GM18909 (cell line): ENCODE measurements at regions not wholly inside any gene's neighbourhood (a gene's known extent, or its start where the extent isn't known, plus 50 kb on each side); places are given as distances from the start of the nearest gene placed in this dataset.

ENCODE experiments used
- ATAC-seq: cut with Tn5 transposase; IDR thresholded peaks from one replicate; pipeline ENCODE4 v1.9.1; 2021; ENCODE audit warnings: mild to moderate bottlenecking; ENCODE audit not compliant: unreplicated experiment, poor library complexity

DNA sequence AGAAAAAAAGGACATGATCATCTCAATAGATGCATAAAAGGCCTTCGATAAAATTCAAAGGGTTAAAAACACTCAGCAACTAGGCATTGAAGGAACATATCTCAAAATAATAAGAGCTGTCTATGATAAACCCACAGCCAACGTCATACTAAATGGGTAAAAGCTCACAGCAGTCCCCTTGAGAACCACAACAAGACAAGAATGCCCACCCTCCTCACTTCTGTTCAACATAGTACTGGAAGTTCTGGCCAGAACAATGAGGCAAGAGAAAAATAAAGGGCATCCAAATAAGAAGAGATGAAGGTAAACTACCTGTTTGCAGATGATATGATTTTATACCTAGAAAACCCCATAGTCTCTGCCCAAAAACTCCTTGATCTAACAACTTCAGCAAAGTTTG lies 619.7 kb upstream of the LMCD1 start:
- ATAC-seq: no peak

DNA sequence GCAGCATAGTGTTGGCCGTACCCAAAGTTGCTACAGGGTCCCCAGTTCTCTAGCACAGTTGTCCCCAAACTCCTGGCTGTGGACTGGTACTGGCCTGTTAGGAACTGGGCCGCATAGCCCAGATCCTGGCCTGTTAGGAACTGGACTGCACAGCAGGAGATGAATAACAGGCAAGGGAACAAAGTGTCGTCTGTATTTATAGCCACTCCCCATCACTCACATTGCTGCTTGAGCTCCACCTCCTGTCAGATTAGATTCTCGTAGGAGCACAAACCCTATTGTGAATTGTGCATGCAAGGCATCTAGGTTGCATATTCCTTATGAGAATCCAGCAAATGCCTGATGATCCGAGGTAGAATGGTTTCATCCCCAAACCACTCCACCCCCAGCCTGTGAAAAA lies 604.0 kb upstream of the LMCD1 start:
- no peak for ATAC-seq

DNA sequence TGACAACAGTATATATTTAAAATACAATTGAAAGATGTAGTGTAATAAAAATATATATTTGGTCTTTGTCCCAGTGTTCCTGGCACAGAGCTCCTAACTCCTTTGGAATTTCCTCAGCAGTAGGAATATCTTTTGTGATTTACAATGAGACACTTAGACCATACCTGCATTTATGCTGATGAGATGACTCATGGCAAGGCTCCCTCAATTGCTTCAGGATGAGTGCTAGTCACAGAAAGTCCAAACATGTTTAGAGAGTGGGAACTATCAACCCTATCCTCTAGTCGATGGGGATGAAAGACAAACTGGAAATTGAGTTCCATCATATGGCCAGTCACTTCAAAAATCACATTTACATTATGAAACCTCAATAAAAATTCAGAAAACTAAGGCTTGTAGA lies 588.3 kb upstream of the LMCD1 start:
- ATAC-seq: no peak

DNA sequence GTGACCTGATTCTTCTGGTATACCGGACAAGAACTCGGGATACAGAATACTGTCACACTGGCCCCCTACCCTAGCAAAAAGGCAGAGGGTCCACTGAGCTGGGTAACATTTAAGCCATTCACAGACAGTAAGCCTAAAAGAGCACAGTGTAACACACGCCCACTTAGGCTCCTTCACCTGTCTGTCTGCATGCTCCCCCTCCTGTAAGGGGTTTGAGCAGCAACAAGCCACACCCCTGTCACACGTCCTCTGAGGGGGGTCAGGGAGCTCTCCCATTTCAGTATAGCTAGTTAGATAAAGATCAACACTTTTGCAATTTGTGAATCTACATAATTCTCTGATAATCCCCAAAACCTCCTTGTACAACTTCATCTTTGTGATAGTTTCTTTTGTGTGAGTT lies 586.3 kb upstream of the LMCD1 start:
- ATAC-seq: no peak

DNA sequence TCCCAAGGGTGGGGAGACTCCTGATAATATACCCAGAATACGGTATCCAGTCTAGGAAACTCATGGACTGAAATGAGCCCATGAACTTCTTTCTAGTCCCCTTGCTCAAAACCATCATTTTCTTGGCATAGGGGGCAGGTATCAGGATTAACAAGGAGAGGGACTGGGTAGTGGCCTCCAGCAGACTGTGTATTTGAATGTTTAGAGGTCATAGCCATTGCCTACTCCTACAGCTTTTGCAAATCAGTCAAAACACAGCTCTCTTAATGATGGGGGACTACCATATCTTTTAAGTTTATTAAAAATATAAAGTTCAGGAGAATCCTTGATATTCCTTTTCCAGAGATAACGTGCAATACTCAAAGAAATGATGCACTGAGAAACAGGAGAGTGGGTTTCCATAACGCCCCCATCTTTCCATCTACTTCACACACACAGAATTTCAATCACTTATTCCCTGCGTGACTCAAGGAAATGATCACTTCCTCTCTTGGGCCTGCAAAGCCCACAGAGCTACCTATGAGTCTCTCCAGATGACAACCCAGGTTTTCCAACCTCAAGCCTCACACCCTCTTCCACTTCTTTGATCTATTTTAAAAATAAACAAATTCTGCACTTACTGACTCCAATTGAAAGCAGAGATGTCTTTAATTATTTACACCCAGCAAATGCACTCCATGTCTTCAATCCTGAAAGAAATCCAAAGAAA lies 584.0 kb upstream of the LMCD1 start:
- no peak for ATAC-seq

DNA sequence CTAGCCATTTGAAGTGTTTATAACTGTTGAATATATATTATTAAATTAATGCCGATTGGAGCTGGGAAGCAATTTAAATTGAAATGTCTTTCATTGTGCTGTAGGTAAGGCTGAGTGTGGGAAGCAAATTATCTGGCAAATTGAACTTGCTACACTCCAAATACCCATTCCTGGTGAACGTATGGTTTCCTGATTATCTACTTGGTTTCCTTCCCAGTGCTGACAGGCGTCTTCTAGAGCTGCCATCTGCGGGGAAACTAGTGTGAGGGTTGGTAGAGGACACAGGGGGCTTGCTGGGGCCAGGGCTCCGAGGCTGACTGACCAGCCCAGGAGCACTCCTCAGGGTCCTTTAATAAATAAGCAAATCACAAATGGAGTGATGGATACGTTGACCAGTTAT lies 581.4 kb upstream of the LMCD1 start:
- no peak for ATAC-seq

DNA sequence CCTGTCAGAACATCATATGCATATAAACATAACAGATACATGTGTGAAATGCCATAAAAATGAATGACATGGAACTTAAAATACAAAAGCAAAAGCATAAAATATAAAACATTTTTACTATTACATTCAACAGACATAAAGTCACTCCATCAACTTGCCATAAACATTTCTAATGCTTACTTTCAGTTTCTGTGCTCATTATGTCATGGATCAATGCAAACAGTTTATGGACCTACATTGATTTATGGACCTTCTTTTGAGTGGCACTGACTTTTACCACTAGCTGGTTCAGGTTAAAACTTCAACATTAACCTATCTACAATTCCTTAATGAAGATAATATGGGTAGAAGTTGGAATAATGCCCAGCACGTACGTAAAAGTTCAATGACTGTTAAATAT lies 577.4 kb upstream of the LMCD1 start:
- ATAC-seq: no peak

DNA sequence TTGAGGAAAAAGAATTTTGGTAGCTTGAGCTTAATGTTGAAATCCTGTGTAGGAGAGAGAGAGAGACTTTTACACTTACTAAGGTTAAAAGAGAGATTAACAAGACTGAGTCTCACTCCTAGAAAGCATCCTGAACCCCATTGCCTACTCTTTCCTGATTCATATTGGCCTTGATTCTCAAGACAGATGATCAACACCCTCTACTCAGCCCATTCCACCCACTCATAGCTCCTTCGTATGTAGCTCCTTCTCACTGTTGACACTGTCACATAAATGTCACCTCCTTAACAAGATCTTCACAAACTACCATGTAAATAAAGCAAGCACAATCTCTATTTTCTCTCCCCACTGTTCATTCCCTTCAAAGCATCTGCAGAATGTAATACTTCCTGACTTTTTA lies 574.6 kb upstream of the LMCD1 start:
- no peak for ATAC-seq

DNA sequence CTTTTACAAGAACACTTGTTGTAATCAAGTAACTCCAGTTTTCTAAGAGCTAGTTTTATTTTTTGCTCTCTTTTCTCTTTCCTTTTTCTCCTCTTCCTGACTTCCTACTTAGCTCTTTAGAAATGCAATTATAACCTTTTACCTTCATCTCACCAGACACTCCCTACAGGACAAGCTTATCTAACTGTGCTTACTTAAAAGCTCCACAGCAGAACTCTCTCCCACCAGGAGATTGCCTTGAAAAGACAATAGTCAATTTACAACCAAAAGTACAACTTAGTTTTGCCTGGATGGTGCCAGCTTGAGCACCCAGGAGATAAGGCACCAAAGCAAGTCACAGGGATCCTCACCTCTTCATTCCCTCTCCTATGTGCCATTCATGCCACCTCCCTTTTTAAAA lies 573.8 kb upstream of the LMCD1 start:
- no peak for ATAC-seq

DNA sequence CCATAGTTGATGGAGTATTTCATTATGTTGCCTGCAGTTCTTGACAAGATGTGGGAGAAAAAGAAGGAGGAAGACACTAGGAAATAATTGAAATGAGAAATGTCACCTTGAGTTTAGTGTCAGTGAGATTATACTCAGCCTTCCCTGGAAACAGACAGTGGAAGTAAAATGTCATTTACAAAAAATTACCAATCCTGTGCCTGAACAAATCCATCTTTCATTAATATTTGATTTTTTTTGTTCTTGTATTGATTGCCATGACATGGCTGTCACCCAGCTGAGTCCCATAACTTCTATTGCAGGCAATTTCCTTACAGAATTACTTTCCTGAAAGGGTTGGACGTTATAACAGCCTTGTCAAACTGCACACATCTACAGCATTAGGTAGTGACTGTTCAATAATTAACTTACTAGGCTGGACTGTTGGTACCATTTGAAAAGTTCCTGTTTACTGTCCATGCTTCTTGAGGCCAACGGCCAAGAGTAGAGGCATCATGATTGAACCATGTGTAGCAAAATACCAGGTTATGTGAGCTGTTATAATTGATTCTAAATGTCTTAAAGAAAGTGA lies 572.2 kb upstream of the LMCD1 start:
- ATAC-seq: no peak

DNA sequence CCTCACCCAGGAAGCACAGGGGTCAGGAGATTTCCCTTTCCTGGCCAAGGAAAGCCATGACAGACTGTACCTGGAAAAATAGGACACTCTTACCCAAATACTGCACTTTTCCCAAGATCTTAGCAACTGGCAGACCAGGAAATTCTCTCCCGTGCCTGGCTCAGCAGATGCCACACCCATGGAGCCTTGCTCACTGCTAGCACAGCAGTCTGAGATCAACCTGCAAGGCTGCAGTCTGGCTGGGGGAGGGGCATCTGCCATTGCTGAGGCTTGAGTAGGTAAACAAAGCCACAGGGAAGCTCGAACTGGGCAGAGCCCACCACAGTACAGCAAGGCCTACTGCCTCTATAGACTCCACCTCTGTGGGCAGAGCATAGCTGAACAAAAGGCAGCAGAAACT lies 567.3 kb upstream of the LMCD1 start:
- no peak for ATAC-seq

DNA sequence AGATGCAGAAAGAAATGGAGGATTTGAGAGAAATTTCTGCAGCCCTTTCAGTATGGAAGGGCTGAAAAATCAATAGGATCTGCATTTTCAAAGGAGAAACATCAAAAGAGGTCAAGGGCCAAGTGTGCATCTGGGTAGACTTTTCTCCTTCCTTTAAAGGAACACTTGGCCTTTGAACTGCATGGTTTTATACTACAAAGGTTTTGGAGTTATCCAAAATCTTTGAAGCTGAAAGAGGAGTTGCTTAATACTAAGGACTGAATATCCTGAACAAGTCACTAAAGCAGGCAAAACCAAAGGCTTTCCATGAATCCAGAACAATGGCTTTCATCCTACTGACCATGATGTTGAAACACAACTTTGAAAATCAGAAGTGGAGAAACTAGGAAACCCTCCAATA lies 553.7 kb upstream of the LMCD1 start:
- ATAC-seq: no peak

DNA sequence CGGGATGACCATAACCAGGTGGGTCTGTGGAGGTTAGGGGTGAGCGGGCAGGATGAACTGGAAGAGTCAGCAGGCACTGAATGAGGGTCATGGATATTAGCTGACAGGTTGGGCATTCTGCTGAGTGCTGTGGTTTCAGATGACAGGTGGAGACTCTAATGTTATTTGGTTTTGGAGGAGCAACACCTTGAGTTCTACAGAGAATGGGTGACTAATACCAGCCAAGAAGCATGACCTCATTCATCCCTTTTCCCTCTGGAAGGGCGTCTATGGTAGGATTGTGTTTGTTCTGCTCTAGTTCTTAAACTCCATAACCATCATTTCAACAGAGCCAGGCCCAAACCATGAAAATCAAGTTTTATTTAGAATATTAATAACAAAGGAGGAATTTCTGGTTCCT lies 550.7 kb upstream of the LMCD1 start:
- no peak for ATAC-seq

DNA sequence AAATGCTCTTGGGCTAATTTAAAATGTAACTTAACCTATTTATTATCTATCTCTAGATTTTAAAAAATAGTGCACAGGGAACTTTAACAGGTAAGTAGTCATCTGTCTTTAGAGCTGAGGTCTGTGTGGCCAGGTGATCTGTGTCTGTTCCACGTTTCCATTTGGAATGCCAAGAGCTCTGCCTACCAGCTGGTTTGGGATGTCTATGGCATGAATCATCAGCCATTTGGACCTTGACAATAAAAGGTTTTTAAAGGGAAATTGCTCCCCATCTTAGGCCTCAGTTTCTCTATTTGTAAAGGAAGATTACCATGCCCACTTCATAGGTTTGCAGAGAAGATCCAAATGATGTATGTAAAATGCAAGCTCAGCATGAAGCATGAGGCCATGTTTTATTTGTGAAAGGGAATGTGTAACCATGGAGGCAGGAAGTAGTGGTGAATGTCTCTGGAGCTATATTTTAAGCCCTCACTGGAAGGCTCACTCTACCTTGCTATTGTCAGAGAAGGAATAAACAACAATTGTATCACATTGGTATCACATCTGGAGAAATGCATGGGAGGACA lies 548.1 kb upstream of the LMCD1 start:
- no peak for ATAC-seq

DNA sequence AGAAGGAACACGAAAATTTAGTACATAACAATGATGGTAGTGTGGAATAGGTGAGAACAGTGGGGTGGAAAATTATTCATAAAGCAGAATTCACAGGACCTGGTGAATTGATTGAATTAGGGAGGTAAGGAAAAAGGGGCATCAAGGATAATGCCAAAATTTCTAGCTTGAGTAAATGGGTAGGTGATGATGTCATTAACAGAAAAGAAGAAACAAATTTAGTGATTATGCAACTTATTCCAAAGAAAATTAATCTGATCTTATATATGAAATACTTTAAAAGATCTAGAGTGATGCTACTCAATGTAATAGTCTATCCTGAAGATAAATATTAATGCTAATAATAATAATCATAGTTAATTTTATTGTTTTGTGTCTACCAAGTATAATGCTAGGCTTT lies 544.6 kb upstream of the LMCD1 start:
- ATAC-seq: no peak

DNA sequence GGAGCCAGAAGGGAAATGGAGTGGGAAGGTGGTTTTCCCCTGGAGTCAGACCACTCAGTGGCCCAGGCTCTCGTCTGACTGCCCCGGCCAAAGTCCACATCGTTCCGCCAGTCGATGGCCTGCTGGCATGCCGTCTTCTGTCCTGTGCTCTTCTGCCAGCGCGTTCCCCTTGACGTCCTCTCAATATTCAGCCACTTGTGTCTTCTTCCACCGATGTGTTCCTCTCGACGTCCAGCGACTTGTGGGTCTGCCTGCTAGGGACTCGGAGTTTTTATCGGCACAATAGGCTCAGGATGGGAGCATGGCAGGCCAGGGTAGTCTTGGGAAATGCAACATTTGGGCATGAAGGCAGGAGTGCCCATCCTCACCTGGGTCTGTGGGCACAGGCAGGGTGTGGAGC lies 542.5 kb upstream of the LMCD1 start:
- ATAC-seq: no peak

DNA sequence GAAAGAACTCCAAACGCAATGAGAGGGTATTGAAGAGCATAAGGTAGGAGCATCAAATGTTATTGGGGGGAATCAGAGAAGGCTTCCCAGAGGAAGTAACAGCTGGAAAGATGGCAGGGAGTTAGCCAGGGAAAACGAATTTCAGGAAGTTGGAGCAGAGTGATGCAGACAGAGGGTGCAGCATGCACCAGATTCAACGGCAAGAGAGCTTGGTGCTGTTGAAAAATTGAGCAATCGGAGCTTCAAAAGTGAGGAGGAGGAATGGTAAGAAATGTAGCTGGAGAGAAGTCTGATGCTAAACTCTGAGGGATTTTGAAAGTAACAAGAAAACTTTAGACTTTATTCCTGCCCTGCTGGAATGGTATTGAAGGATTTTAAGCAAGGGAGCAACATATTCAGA lies 541.0 kb upstream of the LMCD1 start:
- no peak for ATAC-seq

DNA sequence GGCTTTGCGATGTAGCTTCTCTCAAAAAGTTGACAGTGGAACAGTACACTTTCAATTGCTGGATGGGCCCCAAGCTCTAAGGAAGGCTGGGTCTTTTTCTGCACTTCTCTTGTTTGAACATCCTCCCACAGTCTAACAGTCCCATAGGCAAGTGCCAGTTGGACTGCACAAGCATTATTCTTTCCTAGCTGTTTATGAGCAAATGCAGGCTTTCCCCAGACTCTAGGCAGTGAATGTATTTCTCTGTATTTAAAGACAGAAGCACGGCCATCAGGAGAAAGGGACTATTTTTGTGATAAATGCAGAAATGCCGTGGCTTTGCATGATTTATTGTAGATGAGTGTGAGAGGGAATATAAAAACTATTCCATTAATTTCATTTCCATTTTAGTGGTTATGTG lies 539.3 kb upstream of the LMCD1 start:
- no peak for ATAC-seq

DNA sequence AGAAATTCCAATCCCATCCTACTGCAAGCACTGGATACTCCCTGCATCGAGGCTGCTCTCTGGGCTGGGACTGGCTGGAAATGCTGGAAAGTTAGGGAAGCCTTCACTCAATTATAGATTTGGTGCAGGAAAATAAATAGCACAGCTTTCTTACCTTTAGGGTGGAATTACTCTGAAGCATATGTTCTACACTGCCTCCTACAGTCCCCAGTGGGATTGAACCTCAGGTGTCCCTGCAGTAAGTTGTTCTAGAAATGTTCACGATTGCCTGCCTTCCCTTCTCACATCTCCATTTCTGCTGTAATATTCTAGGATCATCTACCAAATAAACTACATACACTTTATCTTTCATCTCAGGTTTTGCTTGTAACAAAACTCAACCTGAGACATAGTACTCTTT lies 536.7 kb upstream of the LMCD1 start:
- ATAC-seq: no peak

DNA sequence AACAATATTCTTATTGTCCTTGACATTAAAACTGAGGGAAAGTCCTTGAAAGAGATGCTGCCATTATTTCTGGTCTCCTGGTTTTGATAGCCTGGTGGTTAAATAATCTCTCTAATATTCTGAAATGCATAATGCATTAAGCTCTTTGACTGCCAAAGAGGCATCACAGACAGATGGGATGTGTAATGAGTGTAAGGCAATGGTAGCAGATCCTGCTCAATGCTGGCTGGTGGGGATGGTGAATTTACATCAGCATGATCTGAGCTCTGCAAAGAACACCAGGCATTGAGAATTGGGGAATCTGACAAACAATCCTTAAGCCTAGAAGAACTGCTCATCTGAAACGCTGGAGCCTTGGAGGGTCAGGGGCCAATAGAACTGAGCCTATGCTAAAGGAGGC lies 528.6 kb upstream of the LMCD1 start:
- ATAC-seq: no peak

DNA sequence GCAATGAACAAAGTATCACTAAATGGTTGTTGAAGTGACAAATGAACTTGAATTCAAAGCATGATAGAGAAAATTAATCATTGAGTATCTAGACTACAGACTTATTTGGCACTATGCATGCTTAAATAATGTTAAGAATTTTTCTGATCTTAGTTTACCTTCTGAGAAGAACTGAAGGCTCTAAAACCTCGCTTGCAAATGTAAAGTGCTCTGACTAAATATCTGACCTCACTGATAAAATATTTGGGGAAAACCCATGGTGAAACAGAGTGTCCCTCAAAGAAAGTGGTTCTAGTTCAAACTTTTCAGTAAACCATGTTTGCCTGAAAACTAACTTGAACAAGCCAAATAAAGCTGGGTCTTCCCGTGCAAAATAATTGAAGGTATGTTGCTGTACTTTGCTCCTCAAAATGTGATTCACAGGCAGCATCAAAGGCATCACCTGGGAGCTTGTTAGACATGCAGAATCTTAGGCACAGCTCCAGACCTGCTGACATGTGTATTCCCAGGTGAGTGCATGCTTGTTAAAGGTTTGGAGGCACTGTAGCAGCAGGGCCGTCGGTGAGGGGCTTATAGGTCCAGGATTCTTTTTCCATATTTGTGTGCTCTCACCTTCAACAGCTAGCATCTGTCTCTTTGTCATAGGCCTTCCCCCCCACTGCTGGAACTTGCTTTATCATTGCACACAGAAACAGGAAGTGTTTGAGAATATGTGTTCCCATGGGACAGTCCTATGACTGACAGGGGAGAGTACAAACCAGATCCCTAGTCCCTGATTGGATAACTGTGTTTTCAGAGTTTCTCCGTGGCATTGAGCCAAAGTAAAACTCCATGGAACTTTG lies 524.2 kb upstream of the LMCD1 start:
- peak; percentile 57 for ATAC-seq

DNA sequence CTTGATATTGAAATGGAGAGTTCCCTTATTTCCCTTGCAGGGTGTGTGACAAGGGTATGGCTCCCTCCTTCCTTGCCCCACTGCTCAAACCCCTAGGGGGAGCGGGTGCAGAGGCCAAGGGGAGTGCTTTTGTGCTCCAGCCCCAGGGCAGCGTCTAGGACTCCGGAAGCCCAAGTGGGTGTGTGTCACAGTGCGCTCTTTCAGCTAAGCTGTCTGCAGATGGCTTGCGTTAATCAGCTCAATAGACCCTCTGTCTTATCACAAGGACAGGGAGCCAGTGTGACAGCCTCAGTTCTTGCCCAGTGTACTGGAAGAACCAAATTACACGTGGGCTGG lies 523.6 kb upstream of the LMCD1 start:
- peak; percentile 16 for ATAC-seq
